CD14-positive monocyte (primary cell): ENCODE measurements at regions not wholly inside any gene's neighbourhood (a gene's known extent, or its start where the extent isn't known, plus 50 kb on each side); places are given as distances from the start of the nearest gene placed in this dataset.

Source experiments
- DNase-seq, 3 donors: peaks; one replicate each; pipeline ENCODE4 v3.0.0-alpha.2; 2011 to 2022
- H2AFZ ChIP-seq: 2 replicates; pipeline ENCODE4 v1.6.0; 2012; ENCODE audit warnings: mild to moderate bottlenecking, low read depth, low read length, inconsistent platforms; ENCODE audit not compliant: insufficient read depth, poor library complexity, severe bottlenecking
- H3K27ac ChIP-seq, 2 donors: 1 replicate in 1 of 2; 2 replicates in 1 of 2; pipeline ENCODE4 v1.5.1; 2012 to 2013; ENCODE audit warnings: low read length in 2 of 2, control low read depth in 1 of 2, inconsistent platforms in 1 of 2, low read depth in 1 of 2, mild to moderate bottlenecking in 1 of 2
- H3K27me3 ChIP-seq, 2 donors: one replicate each; pipeline versions ENCODE4 v1.6.0 to v1.6.1; 2011 to 2013; ENCODE audit warnings: low read length in 2 of 2; ENCODE audit not compliant: control insufficient read depth in 2 of 2, insufficient read depth in 2 of 2
- H3K36me3 ChIP-seq, 2 donors: replicated peaks in 1 of 2; 1 replicate in 1 of 2; 2 replicates in 1 of 2; pipeline versions ENCODE4 v1.5.1 to v1.6.1; 2012 to 2013; ENCODE audit warnings: low read length in 2 of 2, control low read depth in 1 of 2, inconsistent platforms in 1 of 2, mild to moderate bottlenecking in 1 of 2; ENCODE audit not compliant: insufficient read depth in 2 of 2, control insufficient read depth in 1 of 2
- H3K4me1 ChIP-seq, 2 donors: 1 replicate in 1 of 2; 2 replicates in 1 of 2; pipeline versions ENCODE4 v1.5.1 to v1.6.1; 2012 to 2013; ENCODE audit warnings: low read length in 2 of 2, control low read depth in 1 of 2, inconsistent platforms in 1 of 2, mild to moderate bottlenecking in 1 of 2, moderate library complexity in 1 of 2; ENCODE audit not compliant: insufficient read depth in 2 of 2, control insufficient read depth in 1 of 2
- H3K4me2 ChIP-seq: replicated peaks from 2 replicates; pipeline ENCODE3; 2012; ENCODE audit warnings: low read length, moderate library complexity, mild to moderate bottlenecking; ENCODE audit not compliant: poor library complexity, severe bottlenecking; ENCODE audit errors: extremely low read depth
- H3K4me3 ChIP-seq, 3 experiments: fragments of 200-600 bp in 1 of 3; sonication (generic) in 1 of 3; replicated peaks in 1 of 3; 1 replicate in 2 of 3; 2 replicates in 1 of 3; pipeline ENCODE4 v1.5.1; 2011 to 2013; ENCODE audit warnings: low read length in 3 of 3, mild to moderate bottlenecking in 3 of 3, control low read depth in 2 of 3, low read depth in 2 of 3, inconsistent platforms in 1 of 3, moderate library complexity in 1 of 3
- H3K79me2 ChIP-seq: 2 replicates; pipeline ENCODE4 v1.6.0; 2012; ENCODE audit warnings: mild to moderate bottlenecking, control low read depth, inconsistent platforms, low read length, moderate library complexity; ENCODE audit not compliant: insufficient read depth
- H3K9ac ChIP-seq: 2 replicates; pipeline ENCODE4 v1.6.0; 2017; ENCODE audit warnings: low read length, mild to moderate bottlenecking; ENCODE audit not compliant: insufficient read depth, poor library complexity, severe bottlenecking
- H3K9me3 ChIP-seq, 2 donors: replicated peaks in 1 of 2; 1 replicate in 1 of 2; 2 replicates in 1 of 2; pipeline versions ENCODE4 v1.5.1 to v1.6.1; 2012 to 2013; ENCODE audit warnings: low read length in 2 of 2, control low read depth in 1 of 2; ENCODE audit not compliant: control insufficient read depth in 1 of 2, insufficient read depth in 1 of 2
- H4K20me1 ChIP-seq: 2 replicates; pipeline ENCODE4 v1.6.0; 2012; ENCODE audit warnings: mild to moderate bottlenecking, low read length, control low read depth, moderate library complexity; ENCODE audit not compliant: insufficient read depth
- H3K27ac Mint-ChIP-seq, 7 donors: one replicate each; pipeline ENCODE4 v1.8.0; 2020; ENCODE audit warnings: mild to moderate bottlenecking in 7 of 7, mixed read lengths in 7 of 7, moderate library complexity in 6 of 7, inconsistent platforms in 2 of 7
- H3K27me3 Mint-ChIP-seq, 3 donors: one replicate each; pipeline ENCODE4 v1.8.0; 2021 to 2022; ENCODE audit warnings: low read depth in 3 of 3, mild to moderate bottlenecking in 3 of 3, mixed read lengths in 3 of 3, moderate library complexity in 3 of 3, inconsistent platforms in 1 of 3
- H3K36me3 Mint-ChIP-seq, 2 donors: one replicate each; pipeline ENCODE4 v1.8.0; 2020; ENCODE audit warnings: mixed read lengths in 2 of 2, inconsistent platforms in 1 of 2, mild to moderate bottlenecking in 1 of 2
- H3K4me1 Mint-ChIP-seq: one replicate; pipeline ENCODE4 v1.8.0; 2020; ENCODE audit warnings: mild to moderate bottlenecking, mixed read lengths
- H3K4me3 Mint-ChIP-seq, 2 donors: one replicate each; pipeline ENCODE4 v1.8.0; 2020; ENCODE audit warnings: mild to moderate bottlenecking in 2 of 2, mixed read lengths in 2 of 2, moderate library complexity in 1 of 2
- H3K9me3 Mint-ChIP-seq, 7 donors: one replicate each; pipeline ENCODE4 v1.8.0; 2020 to 2022; ENCODE audit warnings: mixed read lengths in 7 of 7, mild to moderate bottlenecking in 6 of 7, moderate library complexity in 6 of 7, inconsistent platforms in 2 of 7
- CTCF ChIP-seq: fragments of 200-600 bp; IDR thresholded peaks from one replicate; pipeline ENCODE4 v1.8.0; 2022; ENCODE audit warnings: antibody characterized with exemption, mild to moderate bottlenecking
- WGBS: methylation state at CpG from one replicate; pipeline ENCODE4 v1.1.5; 2013; ENCODE audit warnings: missing lambda C conversion rate; ENCODE audit not compliant: insufficient coverage; 5-methylcytosine and 5-hydroxymethylcytosine counted together
- intact Hi-C, 2 donors: fragments of 100-400 bp; cut with micrococcal nuclease; formaldehyde crosslinking; loops; one replicate each; pipeline versions ENCODE4 v1.15.0 to v1.15.1; 2023

DNA sequence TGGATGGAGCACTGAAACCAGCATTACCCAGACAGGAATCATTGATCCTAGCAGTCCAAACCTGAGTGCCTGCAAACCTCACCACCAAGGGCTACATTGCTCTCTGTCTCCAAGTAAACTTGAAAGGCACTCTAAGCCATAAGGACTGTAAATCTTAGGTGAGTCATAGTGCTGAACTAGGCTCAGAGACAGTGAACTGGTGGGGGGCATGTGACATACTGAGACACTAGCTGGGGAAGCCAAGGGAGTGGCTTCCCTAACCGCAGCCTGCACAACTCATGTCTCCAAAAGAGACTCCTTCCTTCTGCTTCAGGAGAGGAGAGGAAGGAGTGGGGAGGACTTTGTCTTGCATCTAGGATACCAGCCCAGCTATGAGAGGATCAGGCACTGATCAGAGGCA lies 235.5 kb upstream of the ACTRT1 start:
- Histone ChIP-seq H3K36me3 (no peaks in the 10 kb centered on the region), H3K9me3 (peaks cover 0 to 9% of the 10 kb centered on the region in 2 donors), H2AFZ (no peak overlapping the region), H3K4me3 (no peak overlapping the region), H3K27me3 (no peaks in the 10 kb centered on the region), H3K4me1 (no peaks in the 10 kb centered on the region), H3K27ac (no peak overlapping the region), H3K4me2 (no peak overlapping the region), H3K9ac (no peak overlapping the region), H4K20me1 (no peaks in the 10 kb centered on the region), H3K79me2 (no peaks in the 10 kb centered on the region)
- no peak overlapping the region for H3K4me3 Mint-ChIP-seq
- H3K4me1 Mint-ChIP-seq: no peaks in the 10 kb centered on the region
- H3K36me3 Mint-ChIP-seq: no peaks in the 10 kb centered on the region
- no CpG with 5 or more reads among the region's 1 CpG for WGBS
- no peak for DNase-seq
- H3K9me3 Mint-ChIP-seq: peaks cover 0 to 9% (median 2%) of the 10 kb centered on the region in 7 donors
- no peak for TF ChIP-seq CTCF
- H3K27me3 Mint-ChIP-seq: peaks cover 0 to 2% (median 0%) of the 10 kb centered on the region in 3 donors
- H3K27ac Mint-ChIP-seq: no peak overlapping the region
- intact Hi-C loops: no loop called here

DNA sequence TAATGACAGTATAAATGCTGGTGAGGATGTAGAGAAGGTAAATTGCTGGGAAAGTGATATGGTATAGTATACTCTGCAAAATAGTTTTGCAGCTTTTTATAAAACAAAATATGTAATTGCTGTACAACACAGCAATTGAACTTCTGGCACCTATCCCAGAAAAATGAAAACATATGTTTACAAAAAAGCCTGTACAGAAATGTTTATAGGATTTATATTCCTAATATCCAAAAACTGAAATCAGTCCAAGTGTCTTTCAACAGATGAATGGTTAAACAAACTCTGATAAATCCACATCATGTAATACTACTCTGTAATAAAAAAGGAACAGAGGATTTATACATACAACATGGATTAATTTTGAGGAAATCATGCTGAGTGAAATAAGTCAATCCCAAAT lies 198.4 kb upstream of the ACTRT1 start:
- no peak for DNase-seq
- H3K9me3 Mint-ChIP-seq: no peaks in the 10 kb centered on the region
- intact Hi-C loops: no loop called here
- Histone ChIP-seq H3K4me1 (no peaks in the 10 kb centered on the region), H3K4me2 (no peak overlapping the region), H3K4me3 (no peak overlapping the region), H3K27ac (no peak overlapping the region), H3K9ac (no peak overlapping the region), H3K27me3 (no peaks in the 10 kb centered on the region), H3K79me2 (no peaks in the 10 kb centered on the region), H3K9me3 (peaks cover 2% of the 10 kb centered on the region in 2 donors), H3K36me3 (no peaks in the 10 kb centered on the region), H4K20me1 (no peaks in the 10 kb centered on the region), H2AFZ (no peak overlapping the region)
- no peak overlapping the region for H3K4me3 Mint-ChIP-seq
- TF ChIP-seq CTCF: no peak
- no peaks in the 10 kb centered on the region for H3K27me3 Mint-ChIP-seq
- no peaks in the 10 kb centered on the region for H3K4me1 Mint-ChIP-seq
- H3K36me3 Mint-ChIP-seq: no peaks in the 10 kb centered on the region
- no peak overlapping the region for H3K27ac Mint-ChIP-seq
